Cerebellar cortex (tissue), 1 donor: ENCODE measurements at regions not wholly inside any gene's neighbourhood (a gene's known extent, or its start where the extent isn't known, plus 50 kb on each side); places are given as distances from the start of the nearest gene placed in this dataset.

Source experiments
- DNase-seq: peaks from one replicate; pipeline ENCODE4 v3.0.0-alpha.2; 2015; ENCODE audit warnings: low spot score

GRCh38 chr15:31275331-31276262 lies 51.0 kb upstream of the KLF13 start:
- peak; percentile 43 for DNase-seq

GRCh38 chr15:31276596-31277298 lies 49.9 kb upstream of the KLF13 start:
- DNase-seq = peak; percentile 94
